MCF 10A (cell line): ENCODE measurements at regions not wholly inside any gene's neighbourhood (a gene's known extent, or its start where the extent isn't known, plus 50 kb on each side); places are given as distances from the start of the nearest gene placed in this dataset.

Experiments
- BruUV-seq: library from RNA; stranded (reverse); fragments of 400-500 nt; replicated peaks from 2 replicates; lab custom pipeline; 2021; lab: Mats Ljungman, UMichigan
- CTCF ChIA-PET: fragments of 300-600 bp; sonication (Branson Sonifier 250); formaldehyde crosslinking; extraction: SDS; loops from one replicate; lab custom pipeline; 2021; ENCODE audit warnings: antibody characterized with exemption, inconsistent platforms; lab: Yijun Ruan, JAX
- POLR2A ChIA-PET: fragments of 300-600, 350-650 bp; sonication (Branson Sonifier 250); formaldehyde crosslinking; extraction: SDS; loops from one replicate; lab custom pipeline; 2020; ENCODE audit warnings: antibody characterized with exemption, inconsistent platforms; lab: Yijun Ruan, JAX
- DNase-seq: peaks from one replicate; pipeline ENCODE4 v3.0.0-alpha.2; 2018; ENCODE audit not compliant: unreplicated experiment
- H3K27ac Mint-ChIP-seq: one replicate; pipeline ENCODE4 v1.8.0; 2022; ENCODE audit warnings: mild to moderate bottlenecking, low read depth, mixed read lengths; ENCODE audit not compliant: unreplicated experiment
- H3K27me3 Mint-ChIP-seq: one replicate; pipeline ENCODE4 v1.8.0; 2022; ENCODE audit warnings: mixed read lengths; ENCODE audit not compliant: insufficient read depth, unreplicated experiment
- H3K36me3 Mint-ChIP-seq: one replicate; pipeline ENCODE4 v1.8.0; 2022; ENCODE audit warnings: mild to moderate bottlenecking, moderate library complexity, mixed read lengths; ENCODE audit not compliant: insufficient read depth, unreplicated experiment
- H3K4me1 Mint-ChIP-seq: one replicate; pipeline ENCODE4 v1.8.0; 2022; ENCODE audit warnings: mixed read lengths; ENCODE audit not compliant: insufficient read depth, unreplicated experiment
- H3K4me3 Mint-ChIP-seq: one replicate; pipeline ENCODE4 v1.8.0; 2022; ENCODE audit warnings: mild to moderate bottlenecking, moderate library complexity, mixed read lengths; ENCODE audit not compliant: unreplicated experiment
- H3K9me3 Mint-ChIP-seq: one replicate; pipeline ENCODE4 v1.8.0; 2022; ENCODE audit warnings: mixed read lengths; ENCODE audit not compliant: unreplicated experiment
- intact Hi-C: fragments of 100-400 bp; cut with micrococcal nuclease; formaldehyde crosslinking; loops from 2 replicates; pipeline ENCODE4 v1.14.1; 2022
- TF ChIP-seq, protein P1 (sequence below): fragments of 200-600 bp; IDR thresholded peaks from one replicate; pipeline ENCODE4 v1.8.0; 2022; ENCODE audit warnings: antibody characterized with exemption, mild to moderate bottlenecking; ENCODE audit not compliant: unreplicated experiment

DNA sequence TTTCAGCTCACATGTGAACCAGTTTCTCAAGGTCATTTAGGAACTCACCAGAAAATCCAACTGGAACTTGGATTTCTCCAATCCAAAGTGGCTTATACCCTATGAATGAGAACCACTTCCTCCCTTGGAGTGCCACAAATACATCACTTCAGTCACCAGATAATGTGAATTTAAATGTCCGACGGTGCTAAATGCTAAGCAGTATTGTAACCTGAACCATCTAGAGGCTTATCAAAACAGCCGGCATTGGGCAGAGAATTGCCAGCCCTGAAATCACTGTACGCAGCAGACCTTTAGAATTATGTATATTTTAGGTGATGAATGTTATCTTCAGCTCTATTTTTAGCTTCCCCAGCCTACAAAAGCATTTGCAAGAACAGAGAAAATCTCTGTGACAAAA, 76.8 kb upstream of the COX20 start:
- no peak for DNase-seq
- H3K4me1 Mint-ChIP-seq: no peaks in the 10 kb centered on the region
- POLR2A ChIA-PET: interaction anchor here (0.5 to 0.9 kb wide), 2 partner anchors 19 to 76 kb away, joined by 3 to 4 read pairs; no protein-coding TSS in a partner anchor
- no TSS peak for BruUV-seq
- intact Hi-C loops: no loop called here
- no peaks in the 10 kb centered on the region for H3K36me3 Mint-ChIP-seq
- TF ChIP-seq, protein P1, sequence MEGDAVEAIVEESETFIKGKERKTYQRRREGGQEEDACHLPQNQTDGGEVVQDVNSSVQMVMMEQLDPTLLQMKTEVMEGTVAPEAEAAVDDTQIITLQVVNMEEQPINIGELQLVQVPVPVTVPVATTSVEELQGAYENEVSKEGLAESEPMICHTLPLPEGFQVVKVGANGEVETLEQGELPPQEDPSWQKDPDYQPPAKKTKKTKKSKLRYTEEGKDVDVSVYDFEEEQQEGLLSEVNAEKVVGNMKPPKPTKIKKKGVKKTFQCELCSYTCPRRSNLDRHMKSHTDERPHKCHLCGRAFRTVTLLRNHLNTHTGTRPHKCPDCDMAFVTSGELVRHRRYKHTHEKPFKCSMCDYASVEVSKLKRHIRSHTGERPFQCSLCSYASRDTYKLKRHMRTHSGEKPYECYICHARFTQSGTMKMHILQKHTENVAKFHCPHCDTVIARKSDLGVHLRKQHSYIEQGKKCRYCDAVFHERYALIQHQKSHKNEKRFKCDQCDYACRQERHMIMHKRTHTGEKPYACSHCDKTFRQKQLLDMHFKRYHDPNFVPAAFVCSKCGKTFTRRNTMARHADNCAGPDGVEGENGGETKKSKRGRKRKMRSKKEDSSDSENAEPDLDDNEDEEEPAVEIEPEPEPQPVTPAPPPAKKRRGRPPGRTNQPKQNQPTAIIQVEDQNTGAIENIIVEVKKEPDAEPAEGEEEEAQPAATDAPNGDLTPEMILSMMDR: no peak
- H3K4me3 Mint-ChIP-seq: no peak overlapping the region
- peaks cover 8% of the 10 kb centered on the region for H3K9me3 Mint-ChIP-seq
- H3K27ac Mint-ChIP-seq: no peak overlapping the region
- CTCF ChIA-PET: interaction anchor here (0.6 to 1.2 kb wide), 4 partner anchors 18 to 284 kb away, joined by 3 to 10 read pairs (median 4); no protein-coding TSS in a partner anchor
- no peaks in the 10 kb centered on the region for H3K27me3 Mint-ChIP-seq

GRCh38 chr1:244759158-244759557, 76.3 kb upstream of the COX20 start:
- ChIA-PET CTCF (interaction anchor here (0.7 kb wide), 1 partner anchor 247 kb away, joined by 3 read pairs; no protein-coding TSS in a partner anchor), POLR2A (interaction anchor here (0.5 to 0.9 kb wide), 2 partner anchors 19 to 75 kb away, joined by 3 to 4 read pairs; no protein-coding TSS in a partner anchor)
- DNase-seq: no peak
- no peaks in the 10 kb centered on the region for H3K4me1 Mint-ChIP-seq
- no peaks in the 10 kb centered on the region for H3K27me3 Mint-ChIP-seq
- H3K27ac Mint-ChIP-seq: no peak overlapping the region
- intact Hi-C loops: no loop called here
- H3K36me3 Mint-ChIP-seq: no peaks in the 10 kb centered on the region
- TF ChIP-seq, protein P1: no peak
- no peak overlapping the region for H3K4me3 Mint-ChIP-seq
- peaks cover 8% of the 10 kb centered on the region for H3K9me3 Mint-ChIP-seq
- BruUV-seq: no TSS peak

DNA sequence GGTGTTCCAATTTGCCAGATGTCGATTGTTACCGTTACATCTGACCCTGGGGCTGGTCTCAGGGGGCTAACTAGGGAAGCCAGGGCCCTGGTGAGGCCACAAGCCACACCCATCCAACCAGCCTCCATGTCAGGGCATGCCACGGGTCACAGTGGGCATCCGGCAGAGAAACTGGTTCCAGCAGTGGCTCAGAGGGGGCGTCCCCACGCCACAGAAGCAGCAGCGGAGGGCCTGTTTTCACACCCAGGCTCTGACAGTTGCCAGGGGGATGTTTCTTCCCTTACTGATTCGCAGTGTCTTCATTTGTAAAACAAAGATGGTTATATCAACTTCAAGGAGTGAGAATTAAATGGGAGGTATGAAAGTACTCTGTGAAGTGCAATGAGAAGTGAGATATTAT, 75.0 kb upstream of the COX20 start:
- ChIA-PET CTCF (interaction anchor here (0.6 to 0.9 kb wide), 3 partner anchors 19 to 311 kb away, joined by 3 to 6 read pairs (median 4); no protein-coding TSS in a partner anchor), POLR2A (no interaction called here)
- Mint-ChIP-seq H3K27me3 (no peaks in the 10 kb centered on the region), H3K9me3 (peaks cover 8% of the 10 kb centered on the region), H3K4me3 (no peak overlapping the region), H3K4me1 (no peaks in the 10 kb centered on the region), H3K27ac (no peak overlapping the region), H3K36me3 (no peaks in the 10 kb centered on the region)
- no TSS peak for BruUV-seq
- no peak for DNase-seq
- TF ChIP-seq, protein P1: no peak
- intact Hi-C loops: no loop called here

GRCh38 chr1:244761279-244761678, 74.2 kb upstream of the COX20 start:
- Mint-ChIP-seq H3K27me3 (no peaks in the 10 kb centered on the region), H3K27ac (no peak overlapping the region), H3K4me3 (no peak overlapping the region), H3K36me3 (no peaks in the 10 kb centered on the region), H3K9me3 (peaks cover 8% of the 10 kb centered on the region), H3K4me1 (no peaks in the 10 kb centered on the region)
- TF ChIP-seq, protein P1: no peak
- ChIA-PET CTCF (interaction anchor here (0.6 kb wide), 1 partner anchor 129 kb away, joined by 6 read pairs; no protein-coding TSS in a partner anchor), POLR2A (no interaction called here)
- no TSS peak for BruUV-seq
- intact Hi-C loops: no loop called here
- DNase-seq: no peak
